MCF 10A (cell line): ENCODE measurements at regions not wholly inside any gene's neighbourhood (a gene's known extent, or its start where the extent isn't known, plus 50 kb on each side); places are given as distances from the start of the nearest gene placed in this dataset.

ENCODE experiments used
- BruUV-seq: library from RNA; stranded (reverse); fragments of 400-500 nt; replicated peaks from 2 replicates; lab custom pipeline; 2021; lab: Mats Ljungman, UMichigan
- CTCF ChIA-PET: fragments of 300-600 bp; sonication (Branson Sonifier 250); formaldehyde crosslinking; extraction: SDS; loops from one replicate; lab custom pipeline; 2021; ENCODE audit warnings: antibody characterized with exemption, inconsistent platforms; lab: Yijun Ruan, JAX
- POLR2A ChIA-PET: fragments of 300-600, 350-650 bp; sonication (Branson Sonifier 250); formaldehyde crosslinking; extraction: SDS; loops from one replicate; lab custom pipeline; 2020; ENCODE audit warnings: antibody characterized with exemption, inconsistent platforms; lab: Yijun Ruan, JAX
- DNase-seq: peaks from one replicate; pipeline ENCODE4 v3.0.0-alpha.2; 2018; ENCODE audit not compliant: unreplicated experiment
- H3K27ac Mint-ChIP-seq: one replicate; pipeline ENCODE4 v1.8.0; 2022; ENCODE audit warnings: mild to moderate bottlenecking, low read depth, mixed read lengths; ENCODE audit not compliant: unreplicated experiment
- H3K27me3 Mint-ChIP-seq: one replicate; pipeline ENCODE4 v1.8.0; 2022; ENCODE audit warnings: mixed read lengths; ENCODE audit not compliant: insufficient read depth, unreplicated experiment
- H3K36me3 Mint-ChIP-seq: one replicate; pipeline ENCODE4 v1.8.0; 2022; ENCODE audit warnings: mild to moderate bottlenecking, moderate library complexity, mixed read lengths; ENCODE audit not compliant: insufficient read depth, unreplicated experiment
- H3K4me1 Mint-ChIP-seq: one replicate; pipeline ENCODE4 v1.8.0; 2022; ENCODE audit warnings: mixed read lengths; ENCODE audit not compliant: insufficient read depth, unreplicated experiment
- H3K4me3 Mint-ChIP-seq: one replicate; pipeline ENCODE4 v1.8.0; 2022; ENCODE audit warnings: mild to moderate bottlenecking, moderate library complexity, mixed read lengths; ENCODE audit not compliant: unreplicated experiment
- H3K9me3 Mint-ChIP-seq: one replicate; pipeline ENCODE4 v1.8.0; 2022; ENCODE audit warnings: mixed read lengths; ENCODE audit not compliant: unreplicated experiment
- CTCF ChIP-seq: fragments of 200-600 bp; IDR thresholded peaks from one replicate; pipeline ENCODE4 v1.8.0; 2022; ENCODE audit warnings: antibody characterized with exemption, mild to moderate bottlenecking; ENCODE audit not compliant: unreplicated experiment
- intact Hi-C: fragments of 100-400 bp; cut with micrococcal nuclease; formaldehyde crosslinking; loops from 2 replicates; pipeline ENCODE4 v1.14.1; 2022

- ChIA-PET CTCF (interaction anchor here (1.0 kb wide), 1 partner anchor 21 kb away, joined by 3 read pairs; no protein-coding TSS in a partner anchor), POLR2A (no interaction called here)
- H3K9me3 Mint-ChIP-seq: no peaks in the 10 kb centered on the region
- BruUV-seq: no TSS peak
- TF ChIP-seq CTCF: no peak
- no peak for DNase-seq
- no peaks in the 10 kb centered on the region for H3K27me3 Mint-ChIP-seq
- no peaks in the 10 kb centered on the region for H3K36me3 Mint-ChIP-seq
- H3K4me3 Mint-ChIP-seq: no peak overlapping the region
- intact Hi-C loops: no loop called here
- H3K27ac Mint-ChIP-seq: no peak overlapping the region
- no peaks in the 10 kb centered on the region for H3K4me1 Mint-ChIP-seq
These were observed 399.5 kb upstream of the MIR17HG start for GRCh38 chr13:90947976-90948375.

GRCh38 chr13:90950160-90950559, 397.3 kb upstream of the MIR17HG start:
- no peaks in the 10 kb centered on the region for H3K36me3 Mint-ChIP-seq
- POLR2A ChIA-PET: no interaction called here
- CTCF ChIA-PET: interaction anchor here (0.6 to 2.2 kb wide), 3 partner anchors 19 to 94 kb away, joined by 3 to 9 read pairs (median 3); no protein-coding TSS in a partner anchor
- TF ChIP-seq CTCF: no peak
- BruUV-seq: no TSS peak
- no peaks in the 10 kb centered on the region for H3K9me3 Mint-ChIP-seq
- H3K27me3 Mint-ChIP-seq: no peaks in the 10 kb centered on the region
- H3K27ac Mint-ChIP-seq: no peak overlapping the region
- no peak overlapping the region for H3K4me3 Mint-ChIP-seq
- H3K4me1 Mint-ChIP-seq: no peaks in the 10 kb centered on the region
- no peak for DNase-seq
- intact Hi-C loops: no loop called here

- CTCF ChIA-PET: interaction anchor here (0.7 to 2.2 kb wide), 2 partner anchors 17 to 75 kb away, joined by 3 to 9 read pairs; no protein-coding TSS in a partner anchor
- no peak for TF ChIP-seq CTCF
- no peaks in the 10 kb centered on the region for H3K4me1 Mint-ChIP-seq
- H3K9me3 Mint-ChIP-seq: no peaks in the 10 kb centered on the region
- no peaks in the 10 kb centered on the region for H3K36me3 Mint-ChIP-seq
- H3K27ac Mint-ChIP-seq: no peak overlapping the region
- POLR2A ChIA-PET: no interaction called here
- no TSS peak for BruUV-seq
- no peak for DNase-seq
- no peak overlapping the region for H3K4me3 Mint-ChIP-seq
- intact Hi-C loops: no loop called here
- no peaks in the 10 kb centered on the region for H3K27me3 Mint-ChIP-seq
These were observed 395.8 kb upstream of the MIR17HG start for GRCh38 chr13:90951663-90952062.

GRCh38 chr13:90952326-90952725, 395.2 kb upstream of the MIR17HG start:
- Mint-ChIP-seq H3K27ac (no peak overlapping the region), H3K4me3 (no peak overlapping the region), H3K36me3 (no peaks in the 10 kb centered on the region), H3K27me3 (no peaks in the 10 kb centered on the region), H3K4me1 (no peaks in the 10 kb centered on the region), H3K9me3 (no peaks in the 10 kb centered on the region)
- BruUV-seq: no TSS peak
- TF ChIP-seq CTCF: no peak
- no peak for DNase-seq
- intact Hi-C loops: no loop called here
- ChIA-PET CTCF (interaction anchor here (0.8 kb wide), 1 partner anchor 82 kb away, joined by 4 read pairs; no protein-coding TSS in a partner anchor), POLR2A (no interaction called here)
